ENCODE measurements at regions not wholly inside any gene's neighbourhood (a gene's known extent, or its start where the extent isn't known, plus 50 kb on each side); places are given as distances from the start of the nearest gene placed in this dataset.

DNA sequence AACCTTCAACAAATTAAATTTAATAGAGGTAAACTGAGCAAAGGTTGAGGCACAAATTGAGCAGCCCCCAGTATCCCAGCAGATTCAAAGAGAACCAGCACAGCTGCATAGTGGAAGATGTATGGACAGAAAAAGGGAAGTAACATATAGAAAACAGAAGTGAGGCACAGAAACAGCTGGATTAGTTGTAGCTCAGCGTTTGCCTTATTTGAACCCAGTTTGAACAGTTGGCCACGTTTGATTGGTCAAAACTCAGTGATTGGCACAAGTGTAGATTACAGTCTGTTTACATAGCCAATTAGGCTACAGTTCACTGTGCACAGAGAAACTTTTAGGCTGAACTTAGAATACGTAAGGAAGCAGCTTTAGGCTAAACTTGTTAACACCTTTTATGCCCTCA, 315.5 kb downstream of the RMST start:
- no peak overlapping the region for H3K4me3 ChIP-seq (ENCODE audit: control insufficient read depth, low read depth, low read length)
- TF ChIP-seq, protein P1, sequence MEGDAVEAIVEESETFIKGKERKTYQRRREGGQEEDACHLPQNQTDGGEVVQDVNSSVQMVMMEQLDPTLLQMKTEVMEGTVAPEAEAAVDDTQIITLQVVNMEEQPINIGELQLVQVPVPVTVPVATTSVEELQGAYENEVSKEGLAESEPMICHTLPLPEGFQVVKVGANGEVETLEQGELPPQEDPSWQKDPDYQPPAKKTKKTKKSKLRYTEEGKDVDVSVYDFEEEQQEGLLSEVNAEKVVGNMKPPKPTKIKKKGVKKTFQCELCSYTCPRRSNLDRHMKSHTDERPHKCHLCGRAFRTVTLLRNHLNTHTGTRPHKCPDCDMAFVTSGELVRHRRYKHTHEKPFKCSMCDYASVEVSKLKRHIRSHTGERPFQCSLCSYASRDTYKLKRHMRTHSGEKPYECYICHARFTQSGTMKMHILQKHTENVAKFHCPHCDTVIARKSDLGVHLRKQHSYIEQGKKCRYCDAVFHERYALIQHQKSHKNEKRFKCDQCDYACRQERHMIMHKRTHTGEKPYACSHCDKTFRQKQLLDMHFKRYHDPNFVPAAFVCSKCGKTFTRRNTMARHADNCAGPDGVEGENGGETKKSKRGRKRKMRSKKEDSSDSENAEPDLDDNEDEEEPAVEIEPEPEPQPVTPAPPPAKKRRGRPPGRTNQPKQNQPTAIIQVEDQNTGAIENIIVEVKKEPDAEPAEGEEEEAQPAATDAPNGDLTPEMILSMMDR (IDR thresholded peaks at IDR 0.05; ENCODE audit: control insufficient read depth, insufficient read depth, low read depth, low read length, missing control alignments): no peak
- no peak for DNase-seq (ENCODE audit: low read depth)

- H3K4me3 ChIP-seq (ENCODE audit: control insufficient read depth, low read depth, low read length): no peak overlapping the region
- TF ChIP-seq, protein P1 (IDR thresholded peaks at IDR 0.05; ENCODE audit: control insufficient read depth, insufficient read depth, low read depth, low read length, missing control alignments): no peak
- DNase-seq (ENCODE audit: low read depth): no peak
Observed at GRCh38 chr12:97781342-97781741, 318.7 kb downstream of the RMST start.

- no peak for DNase-seq (ENCODE audit: low read depth)
- TF ChIP-seq, protein P1 (IDR thresholded peaks at IDR 0.05; ENCODE audit: control insufficient read depth, insufficient read depth, low read depth, low read length, missing control alignments): no peak
- H3K4me3 ChIP-seq (ENCODE audit: control insufficient read depth, low read depth, low read length): no peak overlapping the region
Observed at GRCh38 chr12:97784904-97785303, 322.3 kb downstream of the RMST start.

- TF ChIP-seq, protein P1 (IDR thresholded peaks at IDR 0.05; ENCODE audit: control insufficient read depth, insufficient read depth, low read depth, low read length, missing control alignments): no peak
- no peak for DNase-seq (ENCODE audit: low read depth)
- H3K4me3 ChIP-seq (ENCODE audit: control insufficient read depth, low read depth, low read length): no peak overlapping the region
Observed at GRCh38 chr12:97790281-97790680, 327.7 kb downstream of the RMST start.

- TF ChIP-seq, protein P1 (IDR thresholded peaks at IDR 0.05; ENCODE audit: control insufficient read depth, insufficient read depth, low read depth, low read length, missing control alignments): no peak
- H3K4me3 ChIP-seq (ENCODE audit: control insufficient read depth, low read depth, low read length): no peak overlapping the region
- no peak for DNase-seq (ENCODE audit: low read depth)
Observed at GRCh38 chr12:97797473-97797872, 334.9 kb downstream of the RMST start.

- no peak overlapping the region for H3K4me3 ChIP-seq (ENCODE audit: control insufficient read depth, low read depth, low read length)
- TF ChIP-seq, protein P1 (IDR thresholded peaks at IDR 0.05; ENCODE audit: control insufficient read depth, insufficient read depth, low read depth, low read length, missing control alignments): no peak
- DNase-seq (ENCODE audit: low read depth): no peak
Observed at GRCh38 chr12:97800561-97800960, 338.0 kb downstream of the RMST start.

- DNase-seq (ENCODE audit: low read depth): no peak
- TF ChIP-seq, protein P1 (IDR thresholded peaks at IDR 0.05; ENCODE audit: control insufficient read depth, insufficient read depth, low read depth, low read length, missing control alignments): no peak
- no peak overlapping the region for H3K4me3 ChIP-seq (ENCODE audit: control insufficient read depth, low read depth, low read length)
Observed at GRCh38 chr12:97801471-97802059, 339.0 kb downstream of the RMST start.
